HFFc6 (cell line): ENCODE measurements at regions not wholly inside any gene's neighbourhood (a gene's known extent, or its start where the extent isn't known, plus 50 kb on each side); places are given as distances from the start of the nearest gene placed in this dataset.
"Not testable (repeated sequence)": the region's sequence is repeated elsewhere in the genome, so short reads cannot be mapped to it uniquely, and the experiment has no call there.

ENCODE experiments used
- DNase-seq: peaks from one replicate; pipeline ENCODE4 v3.0.0-alpha.2; 2018
- H3K27ac Mint-ChIP-seq: 2 replicates; pipeline ENCODE4 v1.8.0; 2020; ENCODE audit warnings: mild to moderate bottlenecking, mixed read lengths
- H3K27me3 Mint-ChIP-seq: 2 replicates; pipeline ENCODE4 v1.8.0; 2021; ENCODE audit warnings: mild to moderate bottlenecking, moderate library complexity, mixed read lengths; ENCODE audit not compliant: insufficient read depth
- H3K36me3 Mint-ChIP-seq: 2 replicates; pipeline ENCODE4 v1.8.0; 2021; ENCODE audit warnings: low read depth, mixed read lengths
- H3K4me1 Mint-ChIP-seq: 2 replicates; pipeline ENCODE4 v1.8.0; 2020; ENCODE audit warnings: low read depth, mixed read lengths
- H3K4me3 Mint-ChIP-seq: 2 replicates; pipeline ENCODE4 v1.8.0; 2020; ENCODE audit warnings: mild to moderate bottlenecking, moderate library complexity, mixed read lengths
- H3K9me3 Mint-ChIP-seq: 2 replicates; pipeline ENCODE4 v1.8.0; 2020; ENCODE audit warnings: mild to moderate bottlenecking, mixed read lengths
- CTCF ChIP-seq: fragments of 200-600 bp; sonication (generic); IDR thresholded peaks from 2 replicates; pipeline ENCODE4 v1.5.0; 2021; ENCODE audit warnings: antibody characterized with exemption, mild to moderate bottlenecking

GRCh38 chr9:78091731-78092130 is 60.1 kb upstream of the GNAQ start:
- Mint-ChIP-seq H3K27ac (no peak overlapping the region), H3K36me3 (no peaks in the 10 kb centered on the region), H3K4me3 (no peak overlapping the region), H3K4me1 (no peaks in the 10 kb centered on the region), H3K9me3 (no peaks in the 10 kb centered on the region; the same call in 1 of the 2 replicates), H3K27me3 (peaks cover 28% of the 10 kb centered on the region)
- DNase-seq = no peak
- TF ChIP-seq CTCF = no peak

- H3K4me3 Mint-ChIP-seq = no peak overlapping the region
- no peaks in the 10 kb centered on the region; the same call in 1 of the 2 replicates for H3K9me3 Mint-ChIP-seq
- TF ChIP-seq CTCF = no peak
- H3K36me3 Mint-ChIP-seq = no peaks in the 10 kb centered on the region
- no peaks in the 10 kb centered on the region for H3K4me1 Mint-ChIP-seq
- H3K27me3 Mint-ChIP-seq = peaks cover 18% of the 10 kb centered on the region
- DNase-seq = no peak
- H3K27ac Mint-ChIP-seq = no peak overlapping the region
Measured at GRCh38 chr9:78089111-78089510, 57.5 kb upstream of the GNAQ start.

- H3K27ac Mint-ChIP-seq, H3K4me3 Mint-ChIP-seq, H3K4me1 Mint-ChIP-seq, H3K36me3 Mint-ChIP-seq, H3K9me3 Mint-ChIP-seq: not testable (repeated sequence)
- H3K27me3 Mint-ChIP-seq = peaks cover 19% of the 10 kb centered on the region
- DNase-seq = peak; percentile 20
Measured at GRCh38 chr9:78088190-78088589, 56.6 kb upstream of the GNAQ start.
